HG03103 (cell line): ENCODE measurements at regions not wholly inside any gene's neighbourhood (a gene's known extent, or its start where the extent isn't known, plus 50 kb on each side); places are given as distances from the start of the nearest gene placed in this dataset.

Source experiments
- ATAC-seq: cut with Tn5 transposase; IDR thresholded peaks from one replicate; pipeline ENCODE4 v1.9.1; 2021; ENCODE audit warnings: low read depth; ENCODE audit not compliant: unreplicated experiment

DNA sequence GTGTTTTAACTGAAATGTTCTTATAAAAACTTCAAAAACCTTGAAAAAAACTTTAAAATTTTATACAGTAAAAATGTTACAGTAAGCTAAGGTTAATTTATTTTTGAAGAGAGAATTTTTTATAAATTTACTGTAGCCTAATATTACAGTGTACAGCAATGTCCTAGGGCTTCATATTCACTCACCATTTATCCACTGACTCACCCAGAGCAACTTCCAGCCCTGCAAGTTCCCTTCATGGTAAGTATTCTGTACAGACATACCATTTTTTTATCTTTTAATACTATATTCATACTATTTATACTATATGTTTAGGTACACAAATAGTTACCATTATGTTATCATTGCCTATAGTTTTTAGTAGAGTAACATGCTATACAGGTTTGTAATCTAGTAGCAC lies 396.7 kb upstream of the MMADHC start:
- no peak for ATAC-seq

DNA sequence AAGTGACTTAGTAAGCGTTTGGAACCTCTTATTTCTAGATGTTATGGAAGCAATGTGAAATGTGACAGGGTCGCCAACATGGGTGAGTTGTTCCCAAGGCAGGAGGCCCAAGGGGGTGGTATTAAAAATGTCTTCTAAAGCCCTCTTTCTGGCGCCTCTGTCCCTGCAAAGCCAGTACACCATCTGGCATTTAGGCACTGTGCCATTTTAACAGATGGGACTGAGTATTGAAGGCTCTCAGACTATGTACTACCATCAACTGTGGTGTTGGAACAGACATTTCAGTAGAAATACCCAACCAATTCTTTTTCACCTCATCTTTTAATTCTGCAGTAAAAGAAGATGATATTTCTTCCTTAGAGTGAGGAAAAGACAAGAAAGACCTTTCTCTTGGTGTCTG lies 384.5 kb upstream of the MMADHC start:
- ATAC-seq = no peak

DNA sequence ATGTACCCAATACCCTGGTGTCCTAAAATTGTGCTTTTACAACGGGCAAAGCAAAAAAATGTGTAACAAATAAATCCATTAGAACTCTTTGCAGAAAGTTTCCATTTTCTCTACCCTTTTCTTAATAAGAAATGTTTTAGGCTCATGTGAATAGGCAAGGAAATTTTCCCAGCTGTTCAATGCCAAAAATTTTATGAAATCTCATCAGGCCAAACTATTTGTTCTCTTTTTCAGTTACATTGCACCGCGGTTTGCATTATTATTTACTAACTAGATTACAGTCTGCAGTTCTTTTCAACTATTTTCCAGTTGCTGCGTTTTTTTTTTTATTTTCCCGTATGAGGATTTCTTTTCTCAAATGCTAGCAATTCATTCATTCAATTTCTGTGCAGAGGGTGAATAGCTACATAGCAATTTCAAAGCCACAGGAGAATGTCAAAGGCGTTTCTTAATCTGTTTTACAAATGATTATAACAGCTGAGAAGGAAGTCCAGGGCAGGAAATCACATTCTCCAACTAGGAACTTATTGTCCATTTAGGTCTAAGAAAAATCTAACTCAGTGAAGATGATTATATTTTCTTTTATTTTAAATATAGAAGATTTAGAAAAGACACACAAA lies 367.5 kb upstream of the MMADHC start:
- no peak for ATAC-seq

DNA sequence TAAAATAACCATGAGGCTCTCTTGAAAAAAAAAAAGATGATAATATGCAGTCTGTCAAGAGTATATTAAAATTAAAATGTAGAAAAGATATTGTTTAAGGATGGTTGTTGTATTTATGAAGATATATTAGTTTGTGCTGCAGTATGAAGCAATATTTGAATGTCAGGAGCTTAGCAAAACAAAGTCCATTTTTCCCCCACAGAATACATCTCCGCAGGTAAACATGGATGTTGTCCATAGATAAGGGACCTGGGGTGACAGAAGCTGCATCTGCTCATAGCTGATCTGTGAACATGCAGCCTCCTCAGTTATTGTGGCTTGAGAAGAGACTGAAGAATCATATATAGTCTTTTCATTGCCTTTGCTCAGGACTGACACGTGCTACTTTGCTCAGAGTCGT lies 366.1 kb upstream of the MMADHC start:
- ATAC-seq = no peak

DNA sequence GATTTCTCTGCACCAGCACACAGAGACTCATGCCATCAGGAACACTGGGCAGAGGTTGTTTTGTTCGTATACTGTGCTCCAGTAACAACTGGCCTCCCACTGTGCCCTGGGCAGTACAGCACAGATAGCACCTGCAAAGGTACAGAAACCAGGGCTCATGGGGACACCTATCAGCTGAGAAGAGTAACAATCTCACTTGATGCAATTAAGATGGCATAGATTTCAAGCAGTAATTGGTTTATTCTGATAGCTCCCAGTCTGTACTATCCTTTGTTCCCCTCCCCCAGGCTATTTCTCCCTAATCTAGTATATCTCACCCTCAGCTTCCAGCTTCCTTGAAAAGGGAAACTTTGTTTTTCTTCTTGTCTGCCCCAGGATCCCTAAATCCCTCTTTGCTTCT lies 343.9 kb upstream of the MMADHC start:
- no peak for ATAC-seq

DNA sequence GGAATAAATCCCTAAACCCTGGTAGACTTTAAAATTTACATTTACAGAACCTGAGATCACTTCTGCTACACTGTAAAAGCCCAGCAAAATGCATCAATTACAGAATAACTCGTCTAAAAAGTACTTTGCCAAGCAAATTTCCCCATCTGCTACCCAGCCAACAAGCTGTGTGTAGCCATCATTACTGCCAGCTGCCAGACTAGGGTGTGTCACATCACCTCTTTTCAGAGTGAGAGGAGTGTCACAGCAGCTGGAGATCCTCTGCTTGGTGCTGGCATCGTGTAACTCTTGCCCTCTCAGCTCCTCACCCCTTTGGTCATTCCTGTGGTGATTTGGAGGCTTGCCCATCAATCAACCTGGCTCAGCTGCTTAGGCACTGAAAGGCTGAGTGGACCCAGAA lies 340.4 kb upstream of the MMADHC start:
- ATAC-seq = no peak

DNA sequence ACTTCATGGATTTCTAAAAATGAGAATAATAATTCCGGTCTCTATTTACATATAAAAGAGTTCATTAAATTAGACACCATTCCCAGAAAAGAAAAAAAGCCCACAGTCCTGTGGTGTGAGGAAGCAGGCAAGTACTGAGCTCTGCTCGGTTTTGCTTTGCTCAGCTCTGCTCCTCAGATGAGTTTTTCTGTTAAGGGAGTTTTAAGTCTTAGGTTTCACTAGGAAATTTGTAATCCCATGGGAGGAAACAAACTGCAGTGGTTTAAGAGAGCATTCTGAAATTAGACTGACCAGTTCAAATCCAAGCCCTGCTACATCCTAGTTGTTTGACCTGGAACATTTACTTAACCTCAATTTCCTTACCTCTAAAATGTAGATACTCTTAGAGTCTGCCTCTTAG lies 338.6 kb upstream of the MMADHC start:
- ATAC-seq = no peak

DNA sequence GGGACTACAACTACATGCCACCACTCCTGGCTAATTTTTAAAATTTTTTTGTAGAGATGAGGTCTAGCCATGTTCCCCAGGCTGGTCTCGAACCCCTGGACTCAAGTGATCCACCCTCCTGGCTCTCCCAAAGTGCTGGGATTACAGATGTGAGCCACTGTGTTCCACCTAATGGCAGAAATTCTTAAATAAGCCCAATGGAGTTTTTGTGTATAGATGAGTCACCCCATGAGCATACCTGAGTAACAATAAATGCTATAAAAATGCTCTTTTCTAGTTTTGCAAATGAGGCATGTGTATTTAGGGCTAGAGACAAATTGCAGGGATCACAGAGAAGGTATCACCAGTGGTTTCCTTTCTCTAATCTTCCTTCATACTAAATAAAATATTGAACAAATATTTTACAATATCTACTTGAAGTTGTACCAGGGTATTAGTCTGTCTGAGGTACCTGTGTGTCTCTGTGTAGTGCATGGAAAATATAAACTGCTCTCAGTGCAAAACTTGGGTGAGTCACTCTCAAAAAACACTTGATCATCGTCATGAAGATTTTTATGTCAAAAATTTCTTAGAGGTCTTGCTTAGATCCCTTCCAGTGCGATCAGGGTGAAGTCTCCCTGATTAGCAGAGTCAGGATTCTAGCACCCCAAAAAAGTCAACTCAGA lies 337.1 kb upstream of the MMADHC start:
- ATAC-seq = no peak

DNA sequence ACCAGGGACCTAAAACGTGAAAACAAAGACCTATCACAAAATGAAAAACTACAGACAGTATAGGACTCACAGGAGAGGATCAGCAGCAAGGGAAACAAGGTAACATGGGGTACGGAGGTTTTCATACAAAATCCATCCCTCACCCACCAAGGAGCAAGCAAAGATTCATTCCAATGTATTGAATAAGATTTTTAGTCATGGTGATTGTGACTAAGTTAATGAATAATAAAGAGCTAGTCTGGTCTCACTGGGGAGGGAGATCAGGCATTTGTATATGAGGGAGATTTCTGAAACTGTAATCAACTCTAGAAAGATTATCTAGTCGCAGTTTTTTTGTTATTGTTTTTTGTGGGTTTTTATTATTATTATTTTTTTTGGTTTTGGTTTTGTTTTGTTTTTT lies 336.5 kb upstream of the MMADHC start:
- ATAC-seq = no peak

DNA sequence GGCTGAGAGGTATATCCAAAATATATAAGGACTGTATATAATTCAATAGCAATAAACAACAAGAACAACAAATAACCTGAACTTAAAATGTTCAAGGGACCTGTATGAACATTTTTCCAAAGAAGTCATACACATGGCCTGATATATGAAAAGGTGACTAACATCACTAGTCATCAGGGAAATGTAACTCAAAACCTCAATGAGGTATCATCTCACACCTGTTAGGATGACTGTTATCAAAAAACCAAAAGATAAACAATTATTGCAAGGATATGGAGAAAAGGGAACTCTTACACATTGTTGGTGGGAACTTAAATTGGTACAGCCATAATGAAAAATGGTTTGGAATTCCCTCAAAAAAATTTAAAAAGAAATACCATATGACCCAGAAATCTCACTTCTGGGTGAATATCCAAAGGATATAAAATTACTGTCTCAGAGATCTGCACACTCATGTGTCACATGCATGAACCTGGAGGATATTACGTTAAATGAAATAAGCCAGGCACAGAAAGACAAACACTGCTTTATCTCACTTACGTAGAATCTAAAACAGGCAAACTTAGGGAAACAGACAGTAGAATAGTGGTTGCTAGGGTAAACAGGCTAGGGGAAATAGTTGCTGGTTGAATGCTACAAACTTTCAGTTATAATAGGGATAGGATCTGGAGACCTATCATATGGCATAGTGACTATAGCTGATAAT lies 334.5 kb upstream of the MMADHC start:
- no peak for ATAC-seq

DNA sequence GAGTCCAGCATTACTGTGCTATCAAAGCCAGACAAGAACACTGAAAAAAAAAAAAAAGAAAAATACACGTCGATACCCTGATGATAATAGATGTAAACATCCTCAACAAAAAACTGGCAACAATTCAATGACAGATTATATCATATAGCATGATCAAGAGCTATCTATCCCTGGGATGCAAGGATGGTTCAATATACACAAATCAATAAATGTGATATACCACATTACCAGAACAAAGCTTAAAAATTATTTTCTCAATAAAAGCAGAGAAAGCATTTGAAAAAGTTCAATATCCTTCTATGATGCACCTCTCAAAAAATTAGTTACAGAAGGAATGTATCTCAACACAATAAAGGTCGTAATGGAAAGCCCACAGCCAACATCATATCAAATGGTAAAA lies 332.8 kb upstream of the MMADHC start:
- no peak for ATAC-seq

DNA sequence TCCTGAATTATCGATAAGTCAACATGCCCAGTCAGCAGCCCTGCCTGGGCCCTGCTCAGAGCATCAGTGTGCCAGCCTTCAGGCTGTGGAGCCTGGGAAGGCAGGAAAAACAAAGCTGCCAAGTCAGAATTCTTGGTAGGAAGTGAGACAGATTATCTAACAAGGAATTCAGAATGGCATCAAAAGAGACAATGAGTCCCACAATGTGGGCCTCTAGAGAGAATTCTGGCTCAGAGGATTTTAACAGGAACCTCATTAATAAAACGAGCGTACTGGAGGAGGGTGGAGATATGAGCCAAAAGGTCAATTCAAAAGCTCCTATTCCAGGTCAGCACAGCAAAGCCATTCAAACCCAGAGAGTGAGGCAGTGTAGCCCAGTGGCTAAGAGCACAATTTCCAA lies 327.6 kb upstream of the MMADHC start:
- ATAC-seq = no peak

DNA sequence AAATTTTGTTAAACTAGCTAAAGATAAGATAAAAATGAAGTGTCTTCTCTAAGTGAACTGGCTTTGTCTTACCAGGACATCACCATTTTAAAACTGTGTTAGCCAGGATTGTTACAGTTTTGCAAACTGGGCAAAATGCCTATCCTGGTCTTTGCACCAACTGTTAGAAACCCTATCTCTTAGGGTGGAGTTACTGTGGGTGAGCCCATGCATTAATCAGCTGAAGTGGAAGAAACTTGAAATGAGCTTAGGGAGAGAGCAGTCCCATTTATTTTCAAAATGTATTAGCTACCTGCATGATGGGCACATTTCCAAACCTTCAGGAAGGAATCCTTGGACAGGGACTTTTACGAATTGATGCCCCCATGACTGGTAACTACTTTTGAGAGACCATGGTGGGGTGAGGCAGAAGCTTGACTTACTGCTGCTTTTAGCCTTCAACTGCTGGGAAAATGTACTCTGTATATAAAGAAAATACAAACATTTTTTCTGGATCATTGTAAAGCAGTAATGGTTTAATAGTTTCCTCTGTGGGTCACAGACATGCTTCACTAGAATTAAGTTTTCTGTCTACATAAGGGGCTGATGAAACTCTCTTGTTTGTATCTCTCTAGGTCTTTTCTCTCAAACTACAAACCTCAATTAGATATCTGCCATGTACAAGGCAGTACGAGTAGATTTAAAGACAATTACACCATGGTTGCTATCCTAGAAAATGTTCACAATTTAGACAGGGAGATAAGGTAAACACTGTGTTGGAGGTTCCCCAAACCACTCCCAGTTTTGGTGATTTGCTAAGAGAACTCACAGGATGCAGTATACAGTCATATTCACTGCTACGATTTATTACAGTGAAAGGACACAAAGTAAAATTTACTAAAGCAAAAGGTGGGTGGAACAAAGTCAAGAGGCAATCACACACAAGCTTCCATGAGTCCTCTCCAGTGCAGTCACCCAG lies 321.4 kb upstream of the MMADHC start:
- no peak for ATAC-seq

DNA sequence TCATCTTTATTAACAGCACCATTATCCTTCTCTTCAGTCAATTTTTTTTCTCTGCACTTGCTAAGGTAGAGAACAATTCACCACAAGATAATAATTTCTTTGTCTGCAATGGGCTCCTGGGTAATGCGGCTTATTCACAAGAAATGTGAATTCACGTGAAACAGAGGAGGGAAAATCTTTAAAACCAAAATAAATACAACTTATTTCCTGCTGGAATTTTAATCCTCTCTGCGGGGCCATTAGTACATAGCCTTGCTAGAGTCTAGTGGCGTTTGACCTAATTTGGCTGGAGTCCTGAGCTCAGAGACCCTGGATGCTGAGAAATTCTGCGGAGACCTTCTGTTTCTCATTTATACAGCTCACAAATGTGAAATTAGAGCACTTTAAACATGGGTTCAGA lies 319.3 kb upstream of the MMADHC start:
- ATAC-seq = no peak

DNA sequence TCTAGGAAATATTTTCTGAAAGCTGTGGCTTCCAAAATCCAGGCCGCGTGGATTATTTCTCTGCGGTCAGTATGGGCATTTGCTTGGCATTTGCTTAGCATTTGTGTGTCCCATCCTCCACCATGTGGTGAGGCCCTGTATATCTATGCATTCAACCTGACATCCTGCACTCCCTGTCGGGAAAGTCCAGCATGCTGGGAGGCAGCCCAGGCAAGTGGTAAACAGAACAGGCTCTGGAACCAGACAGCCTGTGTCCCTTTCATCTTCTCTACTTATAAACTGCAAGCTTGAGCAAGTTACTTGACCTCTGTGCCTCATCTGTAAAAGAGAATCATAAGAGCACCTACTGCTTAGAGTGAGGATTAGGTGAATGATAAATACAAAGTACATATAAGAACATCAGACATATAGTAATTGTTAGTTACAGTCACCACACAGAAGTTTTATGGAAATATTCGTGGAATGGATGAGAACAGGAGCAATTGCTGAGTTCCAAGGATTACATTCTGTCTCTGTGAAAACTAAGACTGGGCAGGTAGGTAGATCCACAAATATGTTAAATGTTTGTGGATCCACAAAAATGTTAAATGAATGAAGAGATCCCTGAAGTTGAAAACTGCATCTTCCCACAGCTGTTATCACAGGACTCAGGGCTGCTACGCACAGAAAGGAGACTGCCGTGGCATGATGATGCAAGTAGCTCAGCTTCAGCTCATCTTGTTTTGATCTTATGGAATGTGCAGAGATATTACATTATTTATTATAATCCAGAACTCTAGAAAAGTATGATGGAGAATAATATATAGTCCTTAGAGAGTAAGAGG lies 317.0 kb upstream of the MMADHC start:
- ATAC-seq = no peak

DNA sequence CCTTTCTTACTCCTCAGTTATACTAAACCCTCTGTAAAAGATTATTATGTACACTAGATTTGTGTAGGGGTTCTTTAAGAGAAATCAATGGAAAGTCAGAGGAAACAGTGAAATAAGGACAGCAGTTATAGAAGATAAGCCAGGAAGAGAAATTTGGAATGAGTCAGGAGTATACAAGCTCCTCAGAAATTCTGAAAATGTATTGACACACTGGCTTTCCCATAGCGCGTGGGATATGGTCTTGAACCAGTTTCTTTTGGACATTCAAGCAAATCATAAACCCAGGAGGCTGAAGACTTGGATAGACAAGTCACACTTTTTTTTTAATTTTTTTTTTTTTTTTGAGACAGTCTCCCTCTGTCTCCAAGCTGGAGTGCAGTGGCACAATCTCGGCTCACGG lies 316.1 kb upstream of the MMADHC start:
- no peak for ATAC-seq

DNA sequence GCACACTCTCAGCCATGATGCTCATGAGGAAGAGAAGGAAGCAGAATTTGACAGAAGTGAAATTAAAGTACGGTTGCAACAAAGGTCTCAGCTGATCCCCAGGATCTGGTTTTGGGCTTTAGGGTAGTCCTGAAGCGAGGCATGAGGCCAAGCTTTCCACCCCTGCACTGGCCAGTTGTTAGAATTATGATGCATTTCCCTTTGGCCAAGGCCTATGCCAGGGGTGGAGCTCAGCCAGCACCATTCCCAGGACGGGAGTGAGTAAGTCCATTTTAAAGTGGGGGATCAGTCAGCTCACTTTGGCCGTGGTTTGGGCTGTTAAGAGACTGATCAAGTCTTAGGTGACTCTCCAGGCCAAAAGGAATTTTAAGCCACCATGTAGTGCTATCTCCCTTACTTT lies 314.5 kb upstream of the MMADHC start:
- no peak for ATAC-seq

DNA sequence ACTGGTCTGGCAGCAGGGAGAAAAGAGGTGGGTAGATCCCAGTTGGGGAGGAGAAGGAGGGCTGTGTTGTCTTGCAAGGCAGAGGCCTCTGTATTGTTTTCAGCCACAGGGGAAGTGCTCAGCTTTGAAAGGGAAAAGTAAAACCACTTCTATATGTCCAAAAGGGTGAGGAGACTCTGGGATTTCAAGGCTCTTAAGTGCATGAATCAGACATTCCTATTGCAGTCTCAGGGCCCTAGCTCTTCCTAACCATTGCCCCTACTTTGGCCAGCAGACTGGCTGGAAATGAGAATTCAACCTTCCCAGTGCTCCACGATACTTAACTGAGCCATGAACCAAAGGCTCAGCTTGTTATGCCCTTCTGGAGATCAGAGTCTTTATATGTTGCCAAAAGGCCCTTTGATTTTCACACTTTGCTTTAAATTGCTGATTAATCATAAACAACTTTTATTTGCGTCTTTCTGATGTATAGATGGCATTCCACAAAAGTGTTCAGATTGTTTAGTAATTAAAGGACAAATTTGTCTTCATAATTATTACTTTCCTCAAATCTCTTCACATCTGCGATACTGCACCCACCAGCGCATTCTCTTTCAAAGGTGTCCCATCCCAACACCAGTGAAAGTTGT lies 313.8 kb upstream of the MMADHC start:
- no peak for ATAC-seq

DNA sequence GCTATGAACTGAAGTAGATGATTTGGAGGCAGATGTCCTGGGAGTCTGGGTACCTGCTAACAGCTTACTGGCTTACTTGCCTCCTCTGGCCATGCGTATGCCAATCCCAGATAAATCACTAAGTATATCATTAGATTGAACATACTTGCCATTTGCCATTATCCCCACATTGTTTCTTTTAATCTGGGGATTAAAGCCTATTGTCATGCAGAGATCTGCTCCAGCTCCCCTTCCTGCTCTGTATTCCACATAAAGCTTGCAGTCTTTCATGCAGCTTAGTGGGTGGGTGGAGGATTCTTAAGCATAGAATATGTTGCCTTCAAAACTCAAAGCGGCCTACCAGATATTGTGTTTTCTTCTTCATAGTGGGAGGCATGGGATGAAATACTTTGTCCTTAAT lies 311.8 kb upstream of the MMADHC start:
- no peak for ATAC-seq

DNA sequence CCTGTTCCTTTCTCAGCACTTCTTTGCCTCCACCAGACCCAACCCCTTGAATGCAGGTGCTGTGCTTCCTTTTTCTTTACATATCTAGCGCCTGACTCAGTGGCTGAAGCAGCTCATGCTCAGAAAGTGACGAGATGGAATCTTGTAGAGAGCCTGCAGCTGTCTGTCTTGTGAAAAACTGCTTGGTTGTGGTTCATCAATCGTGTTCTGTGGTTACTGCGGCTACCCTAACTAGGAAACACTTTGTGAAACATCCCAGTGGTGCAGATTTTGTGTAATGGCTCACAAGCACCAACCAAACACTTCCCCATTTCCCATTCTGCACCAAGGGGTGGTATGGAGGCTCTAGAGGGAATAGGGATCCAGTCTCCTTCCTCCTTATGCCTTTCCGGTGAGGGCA lies 307.2 kb upstream of the MMADHC start:
- no peak for ATAC-seq
